GM23248 (cell line): ENCODE measurements at regions not wholly inside any gene's neighbourhood (a gene's known extent, or its start where the extent isn't known, plus 50 kb on each side); places are given as distances from the start of the nearest gene placed in this dataset.

ENCODE experiments used
- EZH2 ChIP-seq: fragments of 200-600 bp; sonication (generic); IDR thresholded peaks from 2 replicates; pipeline ENCODE4 v1.6.1; 2018; ENCODE audit warnings: antibody characterized with exemption, mild to moderate bottlenecking; ENCODE audit not compliant: insufficient read depth, poor library complexity, severe bottlenecking
- EZH2phosphoT487 ChIP-seq: fragments of 200-600 bp; sonication (generic); IDR thresholded peaks from 2 replicates; pipeline ENCODE4 v1.6.1; 2018; ENCODE audit warnings: antibody characterized with exemption, moderate library complexity, mild to moderate bottlenecking, low read depth; ENCODE audit not compliant: insufficient read depth

- TF ChIP-seq EZH2phosphoT487, result no peak
- no peak for TF ChIP-seq EZH2
Measured at GRCh38 chr20:12722091-12722490, 286.7 kb upstream of the SPTLC3 start.
